ENCODE measurements at regions not wholly inside any gene's neighbourhood (a gene's known extent, or its start where the extent isn't known, plus 50 kb on each side); places are given as distances from the start of the nearest gene placed in this dataset.

DNA sequence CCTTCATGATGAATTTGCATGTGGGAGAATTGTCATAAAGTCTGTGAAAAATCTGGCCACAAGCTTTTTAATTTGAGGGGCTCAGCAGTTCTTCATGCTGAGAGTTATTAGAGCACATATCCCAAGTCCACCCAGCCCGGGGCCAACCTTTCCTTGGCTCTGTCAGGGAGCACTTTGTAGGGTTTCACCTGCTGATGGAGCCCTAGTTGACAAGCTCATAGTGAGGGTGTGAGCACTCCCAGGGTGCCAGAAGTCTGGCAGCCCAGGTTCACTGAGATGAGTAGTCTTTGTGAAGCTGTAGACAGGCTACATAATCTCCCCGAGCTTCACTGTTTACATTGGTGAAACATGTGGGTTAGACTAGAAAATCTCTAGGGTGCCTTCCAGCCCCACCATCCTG lies 97.2 kb upstream of the NREP start:
- Histone ChIP-seq H3K4me1 (no peaks in the 10 kb centered on the region), H3K27ac (no peak overlapping the region), H3K9me3 (no peaks in the 10 kb centered on the region), H3K4me3 (no peak overlapping the region), H3K36me3 (no peaks in the 10 kb centered on the region), H3K27me3 (no peaks in the 10 kb centered on the region)
- intact Hi-C loops (cut with DNase I; ENCODE audit: low total_unique reads), result loop anchor here (10.0 kb wide), 1 partner anchor 121 kb away; no protein-coding TSS in a partner anchor
- TF ChIP-seq, protein P1, sequence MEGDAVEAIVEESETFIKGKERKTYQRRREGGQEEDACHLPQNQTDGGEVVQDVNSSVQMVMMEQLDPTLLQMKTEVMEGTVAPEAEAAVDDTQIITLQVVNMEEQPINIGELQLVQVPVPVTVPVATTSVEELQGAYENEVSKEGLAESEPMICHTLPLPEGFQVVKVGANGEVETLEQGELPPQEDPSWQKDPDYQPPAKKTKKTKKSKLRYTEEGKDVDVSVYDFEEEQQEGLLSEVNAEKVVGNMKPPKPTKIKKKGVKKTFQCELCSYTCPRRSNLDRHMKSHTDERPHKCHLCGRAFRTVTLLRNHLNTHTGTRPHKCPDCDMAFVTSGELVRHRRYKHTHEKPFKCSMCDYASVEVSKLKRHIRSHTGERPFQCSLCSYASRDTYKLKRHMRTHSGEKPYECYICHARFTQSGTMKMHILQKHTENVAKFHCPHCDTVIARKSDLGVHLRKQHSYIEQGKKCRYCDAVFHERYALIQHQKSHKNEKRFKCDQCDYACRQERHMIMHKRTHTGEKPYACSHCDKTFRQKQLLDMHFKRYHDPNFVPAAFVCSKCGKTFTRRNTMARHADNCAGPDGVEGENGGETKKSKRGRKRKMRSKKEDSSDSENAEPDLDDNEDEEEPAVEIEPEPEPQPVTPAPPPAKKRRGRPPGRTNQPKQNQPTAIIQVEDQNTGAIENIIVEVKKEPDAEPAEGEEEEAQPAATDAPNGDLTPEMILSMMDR (IDR thresholded peaks at IDR 0.05), result no peak
- TF ChIP-seq POLR2A (IDR thresholded peaks at IDR 0.05) (no peak), POLR2AphosphoS5 (IDR thresholded peaks at IDR 0.05) (no peak)
- no peak for DNase-seq (ENCODE audit: low spot score in 2 of 2)

DNA sequence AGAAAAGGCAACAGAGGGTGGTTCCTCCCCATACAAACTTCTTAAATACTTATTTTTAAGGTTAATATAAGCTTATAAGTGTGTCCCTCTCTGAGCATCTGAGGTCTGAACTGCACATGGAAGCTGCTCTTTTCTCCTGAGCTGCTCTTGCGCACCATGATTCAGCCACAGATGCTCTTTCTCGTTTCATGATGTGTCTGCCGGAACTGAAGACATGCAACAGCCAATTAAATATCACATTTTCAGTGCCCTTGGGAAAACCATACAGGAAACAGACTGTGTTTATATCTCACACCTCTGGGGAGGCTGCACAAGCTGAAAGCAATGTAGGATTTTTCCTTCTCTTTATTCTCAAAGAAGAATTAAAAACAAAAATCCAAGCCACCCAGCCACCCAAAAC lies 96.8 kb upstream of the NREP start:
- intact Hi-C loops (cut with DNase I; ENCODE audit: low total_unique reads), result loop anchor here (10.0 kb wide), 1 partner anchor 121 kb away; no protein-coding TSS in a partner anchor
- H3K27ac ChIP-seq, result no peak overlapping the region
- no peak for TF ChIP-seq POLR2AphosphoS5 (IDR thresholded peaks at IDR 0.05)
- TF ChIP-seq, protein P1 (IDR thresholded peaks at IDR 0.05), result no peak
- no peak for TF ChIP-seq POLR2A (IDR thresholded peaks at IDR 0.05)
- no peak overlapping the region for H3K4me3 ChIP-seq
- H3K4me1 ChIP-seq, result no peaks in the 10 kb centered on the region
- no peak for DNase-seq (ENCODE audit: low spot score in 2 of 2)
- H3K27me3 ChIP-seq, result no peaks in the 10 kb centered on the region
- H3K9me3 ChIP-seq, result no peaks in the 10 kb centered on the region
- no peaks in the 10 kb centered on the region for H3K36me3 ChIP-seq

DNA sequence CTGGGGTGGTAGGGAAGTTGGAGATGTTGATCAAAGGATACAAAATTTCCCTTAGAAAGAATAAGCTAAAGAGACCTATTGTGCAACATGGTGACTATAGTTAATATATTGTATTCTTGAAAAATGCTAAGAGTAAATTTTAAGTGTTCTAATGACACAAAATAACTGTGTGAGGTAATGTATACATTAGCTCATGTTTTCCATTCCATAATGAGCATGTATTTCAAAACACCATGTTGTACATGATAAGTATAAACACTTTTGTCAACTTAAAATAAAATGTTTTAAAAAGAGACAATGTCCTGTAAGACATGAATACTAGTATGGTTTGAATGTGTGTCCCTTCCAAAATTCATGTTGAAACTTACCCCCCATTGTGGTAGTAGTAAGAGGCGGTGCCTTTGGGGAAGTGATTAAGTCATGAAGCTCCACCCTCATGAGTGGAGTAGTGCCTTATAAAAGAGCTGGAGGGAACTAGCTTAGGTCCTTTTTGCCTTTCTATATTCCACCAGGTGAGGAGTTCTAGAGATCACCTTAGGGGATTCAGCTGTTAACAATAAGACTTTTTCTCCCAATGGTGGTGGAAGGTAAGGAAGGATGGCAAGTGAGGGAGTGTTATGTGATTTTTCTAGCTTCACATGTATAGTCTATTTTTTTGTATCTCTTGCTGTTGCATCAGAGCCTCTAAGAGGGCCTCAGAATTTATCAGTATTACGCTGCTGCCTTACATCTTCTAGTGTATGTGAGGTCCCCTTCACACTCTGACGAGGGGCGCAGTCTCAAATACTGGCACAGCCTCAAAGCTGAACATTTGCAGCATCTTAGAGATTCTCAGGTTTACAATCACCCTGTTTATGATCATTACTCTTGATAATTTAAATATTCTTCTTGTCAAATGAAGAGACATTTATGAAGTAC lies 94.9 kb upstream of the NREP start:
- intact Hi-C loops (cut with DNase I; ENCODE audit: low total_unique reads), result loop anchor here (10.0 kb wide), 1 partner anchor 123 kb away; no protein-coding TSS in a partner anchor
- H3K27ac ChIP-seq, result no peak overlapping the region
- H3K27me3 ChIP-seq, result no peaks in the 10 kb centered on the region
- TF ChIP-seq, protein P1 (IDR thresholded peaks at IDR 0.05), result no peak
- TF ChIP-seq POLR2A (IDR thresholded peaks at IDR 0.05), result no peak
- TF ChIP-seq POLR2AphosphoS5 (IDR thresholded peaks at IDR 0.05), result no peak
- H3K4me3 ChIP-seq, result no peak overlapping the region
- no peaks in the 10 kb centered on the region for H3K4me1 ChIP-seq
- H3K36me3 ChIP-seq, result no peaks in the 10 kb centered on the region
- DNase-seq (ENCODE audit: low spot score in 2 of 2), result no peak
- H3K9me3 ChIP-seq, result no peaks in the 10 kb centered on the region

DNA sequence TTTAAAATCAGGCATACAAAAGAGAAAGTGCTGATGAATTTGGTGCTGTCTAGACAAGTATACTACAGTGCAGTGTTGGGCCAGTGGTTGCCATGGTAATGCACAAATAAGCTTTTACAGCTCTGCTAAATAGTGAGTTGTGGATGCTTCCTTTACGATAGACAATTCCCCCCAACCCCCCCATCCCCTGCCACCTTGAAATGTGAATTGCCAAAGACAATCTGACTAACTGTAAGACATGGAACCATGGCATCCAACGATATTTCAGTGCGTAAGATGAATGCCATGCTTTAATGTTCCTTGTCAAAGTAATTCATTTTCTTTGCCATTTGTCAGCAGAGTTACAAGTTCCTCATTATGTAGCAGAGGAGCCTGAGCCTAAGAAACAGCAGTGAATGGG lies 91.5 kb upstream of the NREP start:
- Histone ChIP-seq H3K27me3 (no peaks in the 10 kb centered on the region), H3K36me3 (no peaks in the 10 kb centered on the region), H3K9me3 (no peaks in the 10 kb centered on the region), H3K4me3 (no peak overlapping the region), H3K27ac (no peak overlapping the region), H3K4me1 (no peaks in the 10 kb centered on the region)
- no peak for TF ChIP-seq POLR2AphosphoS5 (IDR thresholded peaks at IDR 0.05)
- TF ChIP-seq, protein P1 (IDR thresholded peaks at IDR 0.05), result no peak
- TF ChIP-seq POLR2A (IDR thresholded peaks at IDR 0.05), result no peak
- no peak for DNase-seq (ENCODE audit: low spot score in 2 of 2)
- intact Hi-C loops (cut with DNase I; ENCODE audit: low total_unique reads), result no loop called here
